NCI-H2107 treated with DMSO at 0.1 percent for 48 hours (cell line): ENCODE measurements at regions not wholly inside any gene's neighbourhood (a gene's known extent, or its start where the extent isn't known, plus 50 kb on each side); places are given as distances from the start of the nearest gene placed in this dataset.

Experiments
- DNase-seq: peaks from one replicate; lab custom pipeline; 2025; ENCODE audit not compliant: unreplicated experiment; lab: John Stamatoyannopoulos, UW

GRCh38 chr3:168269001-168269400, 173.3 kb upstream of the GOLIM4 start:
- no peak for DNase-seq

- DNase-seq = no peak
Measured at GRCh38 chr3:168267179-168267578, 171.5 kb upstream of the GOLIM4 start.

GRCh38 chr3:168266335-168266734, 170.6 kb upstream of the GOLIM4 start:
- DNase-seq = no peak

- no peak for DNase-seq
Measured at GRCh38 chr3:168262887-168263286, 167.2 kb upstream of the GOLIM4 start.

GRCh38 chr3:168260859-168261258, 165.1 kb upstream of the GOLIM4 start:
- DNase-seq = no peak

GRCh38 chr3:168251371-168251770, 155.6 kb upstream of the GOLIM4 start:
- DNase-seq = no peak

- DNase-seq = no peak
Measured at GRCh38 chr3:168250415-168250861, 154.7 kb upstream of the GOLIM4 start.

GRCh38 chr3:168249550-168250414, 154.1 kb upstream of the GOLIM4 start:
- peak; percentile 54 for DNase-seq

- DNase-seq = peak; percentile 22
Measured at GRCh38 chr3:168249205-168249549, 153.5 kb upstream of the GOLIM4 start.

- DNase-seq = no peak
Measured at GRCh38 chr3:168248383-168249204, 152.9 kb upstream of the GOLIM4 start.

- DNase-seq = no peak
Measured at GRCh38 chr3:168241156-168241555, 145.4 kb upstream of the GOLIM4 start.

GRCh38 chr3:168239287-168239686, 143.6 kb upstream of the GOLIM4 start:
- DNase-seq = no peak

- DNase-seq = no peak
Measured at GRCh38 chr3:168233001-168233400, 137.3 kb upstream of the GOLIM4 start.

GRCh38 chr3:168223085-168223484, 127.4 kb upstream of the GOLIM4 start:
- DNase-seq = no peak

GRCh38 chr3:168220556-168220955, 124.8 kb upstream of the GOLIM4 start:
- DNase-seq = no peak

- no peak for DNase-seq
Measured at GRCh38 chr3:168219530-168219929, 123.8 kb upstream of the GOLIM4 start.

GRCh38 chr3:168218600-168218999, 122.9 kb upstream of the GOLIM4 start:
- DNase-seq = no peak

GRCh38 chr3:168216851-168217250, 121.1 kb upstream of the GOLIM4 start:
- DNase-seq = peak; percentile 58

- no peak for DNase-seq
Measured at GRCh38 chr3:168213920-168214319, 118.2 kb upstream of the GOLIM4 start.

- peak; percentile 62 for DNase-seq
Measured at GRCh38 chr3:168212664-168213285, 117.1 kb upstream of the GOLIM4 start.

- DNase-seq = peak; percentile 33
Measured at GRCh38 chr3:168205451-168205850, 109.7 kb upstream of the GOLIM4 start.

GRCh38 chr3:168197162-168197561, 101.4 kb upstream of the GOLIM4 start:
- DNase-seq = no peak
